HG02588 (cell line): ENCODE measurements at regions not wholly inside any gene's neighbourhood (a gene's known extent, or its start where the extent isn't known, plus 50 kb on each side); places are given as distances from the start of the nearest gene placed in this dataset.

Experiments
- ATAC-seq: cut with Tn5 transposase; IDR thresholded peaks from one replicate; pipeline ENCODE4 v1.9.1; 2021; ENCODE audit warnings: mild to moderate bottlenecking, moderate library complexity; ENCODE audit not compliant: unreplicated experiment

DNA sequence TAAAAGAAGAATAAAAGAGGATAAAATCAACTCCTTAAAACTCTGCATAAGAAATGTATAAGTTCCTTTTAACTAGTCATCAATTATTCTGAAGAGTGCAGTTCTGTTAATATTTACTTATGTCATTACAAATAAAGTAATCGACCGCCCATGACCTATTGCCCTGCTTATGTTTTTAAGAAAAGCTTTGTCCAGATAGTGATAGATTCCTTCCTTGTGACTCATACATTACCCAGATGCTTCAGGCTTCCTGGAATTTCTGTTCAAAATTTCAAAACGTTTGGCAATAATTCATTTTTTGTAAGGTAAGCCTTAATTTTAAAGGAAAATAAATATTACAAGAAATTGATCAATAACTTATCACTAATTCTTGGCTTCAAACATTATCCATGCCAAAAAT lies 918.2 kb upstream of the ADGRL2 start:
- ATAC-seq: no peak

DNA sequence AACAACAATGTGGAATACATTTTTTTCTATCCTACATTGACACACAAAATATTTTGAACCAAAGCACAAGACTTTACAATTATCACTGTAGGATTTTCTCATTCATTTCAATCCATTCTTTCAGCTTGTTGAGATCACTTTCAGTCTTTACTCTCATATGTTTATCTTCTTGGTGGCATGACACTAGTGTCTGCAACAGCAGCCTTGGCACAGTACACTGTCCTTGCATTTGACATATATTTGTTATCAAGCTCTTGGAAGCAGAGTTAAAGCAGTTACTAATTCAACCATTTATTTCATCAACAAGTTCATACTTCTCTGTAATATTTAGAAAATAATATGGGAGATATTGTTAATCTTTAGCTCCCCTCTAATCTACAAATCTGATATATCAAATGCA lies 922.4 kb upstream of the ADGRL2 start:
- no peak for ATAC-seq

DNA sequence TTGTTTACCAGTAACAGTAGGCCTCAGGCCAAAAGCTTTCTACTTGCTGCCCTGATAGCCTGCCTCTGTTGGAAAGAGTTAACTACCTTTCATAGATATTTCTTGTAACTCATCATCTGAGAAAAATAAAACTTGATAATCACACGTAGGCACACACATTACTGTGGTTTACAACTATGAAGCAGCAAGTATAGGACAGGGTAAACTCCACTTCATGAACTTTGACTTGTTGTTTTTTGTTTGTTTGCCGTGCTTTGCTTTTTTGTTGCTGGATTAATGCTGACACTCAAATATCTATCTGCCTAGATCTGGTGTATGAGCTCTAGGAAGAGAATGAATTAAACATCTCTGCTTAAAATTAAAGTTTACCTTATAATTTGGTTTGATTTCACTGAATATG lies 924.7 kb upstream of the ADGRL2 start:
- no peak for ATAC-seq

DNA sequence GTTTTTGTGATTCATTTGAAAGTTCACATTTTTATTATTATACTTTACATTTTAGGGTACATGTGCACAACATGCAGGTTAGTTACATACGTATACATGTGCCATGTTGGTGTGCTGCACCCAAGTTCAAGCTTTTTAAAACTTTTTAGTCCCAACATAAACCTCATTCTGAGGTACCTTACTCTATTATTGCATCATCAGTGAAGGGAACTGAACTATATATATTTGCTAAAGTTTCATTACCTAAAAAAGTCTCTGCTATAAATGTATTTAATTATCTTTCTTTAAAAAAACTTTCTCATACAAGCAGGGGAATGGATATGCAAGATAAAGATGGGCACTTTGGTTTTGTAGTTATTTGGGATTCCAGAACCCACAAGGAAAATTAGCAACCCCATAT lies 931.4 kb upstream of the ADGRL2 start:
- no peak for ATAC-seq

GRCh38 chr1:80847904-80848303 lies 952.8 kb upstream of the ADGRL2 start:
- ATAC-seq: no peak

GRCh38 chr1:80846966-80847365 lies 953.8 kb upstream of the ADGRL2 start:
- ATAC-seq: no peak

DNA sequence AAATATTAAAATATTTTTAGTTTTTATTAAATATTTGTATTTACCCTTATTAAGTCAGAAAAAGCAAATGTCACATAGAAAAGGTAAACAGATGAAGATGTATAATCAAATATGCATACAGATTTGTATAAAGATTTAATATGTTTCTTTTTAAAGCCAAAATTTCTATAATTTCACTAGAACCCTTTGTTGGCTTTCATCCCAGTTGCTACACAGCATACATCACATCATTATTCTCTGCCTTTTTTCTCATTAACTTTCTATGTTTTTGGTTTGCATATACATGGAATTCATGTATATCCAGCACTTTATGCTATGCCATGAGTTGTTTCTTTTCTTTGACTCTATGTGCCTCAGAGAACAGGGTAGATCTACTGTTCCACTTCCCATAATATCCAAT lies 957.9 kb upstream of the ADGRL2 start:
- ATAC-seq: no peak

DNA sequence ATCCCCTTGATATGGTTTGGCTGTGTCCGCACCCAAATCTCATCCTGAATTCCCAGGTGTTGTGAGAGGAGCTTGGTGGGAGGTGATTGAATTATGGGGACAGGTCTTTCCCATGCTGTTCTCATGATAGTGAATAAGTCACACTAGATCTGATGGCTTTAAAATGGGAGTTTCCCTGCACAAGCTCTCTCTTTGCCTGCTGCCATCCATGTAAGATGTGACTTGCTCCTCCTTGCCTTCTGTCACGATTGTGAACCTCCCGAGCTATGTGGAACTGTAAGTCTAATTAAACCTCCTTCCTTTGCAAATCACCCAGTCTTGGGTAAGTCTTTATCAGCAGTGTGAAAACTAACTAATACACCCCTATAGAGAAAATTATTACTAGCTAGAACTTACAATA lies 959.5 kb upstream of the ADGRL2 start:
- no peak for ATAC-seq

DNA sequence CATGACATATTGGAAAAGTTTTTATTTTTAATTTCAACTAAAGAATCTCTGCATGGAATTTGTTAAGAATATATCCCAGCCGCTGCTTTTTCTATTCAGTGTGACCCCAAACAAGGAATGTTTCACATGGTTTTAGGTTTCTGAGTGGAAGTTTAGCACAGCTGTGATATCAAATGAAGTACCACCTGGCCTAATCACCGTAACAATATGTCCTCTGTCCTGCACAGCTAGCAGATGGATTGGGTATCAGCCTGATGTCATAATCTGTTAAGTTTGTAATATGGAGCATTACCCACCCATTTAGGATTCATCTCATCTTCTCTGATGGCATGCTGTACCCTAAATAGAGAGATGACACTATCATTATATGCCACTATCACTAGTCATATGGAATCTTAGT lies 963.7 kb upstream of the ADGRL2 start:
- ATAC-seq: no peak

GRCh38 chr1:80836505-80836904 lies 964.2 kb upstream of the ADGRL2 start:
- ATAC-seq: no peak

GRCh38 chr1:80827666-80828065 lies 973.1 kb upstream of the ADGRL2 start:
- ATAC-seq: no peak

DNA sequence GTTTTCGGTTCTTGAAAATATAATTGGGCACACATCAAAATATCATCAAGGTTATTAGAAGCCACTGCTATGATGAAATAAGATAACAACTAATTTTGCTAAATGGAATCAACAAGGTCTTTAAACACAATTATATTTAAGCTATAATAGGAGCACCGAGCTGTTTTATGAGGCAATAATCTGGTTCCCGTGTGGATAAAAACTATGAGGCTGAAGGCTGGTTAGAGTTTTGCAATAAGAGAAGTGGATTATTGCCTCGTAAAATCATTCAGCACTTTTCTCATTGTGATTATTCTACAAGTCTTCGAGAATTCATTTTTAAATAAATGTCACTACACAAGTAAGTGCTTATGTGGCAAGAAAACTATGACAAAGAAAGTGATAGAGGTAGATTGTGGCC lies 975.7 kb upstream of the ADGRL2 start:
- no peak for ATAC-seq

DNA sequence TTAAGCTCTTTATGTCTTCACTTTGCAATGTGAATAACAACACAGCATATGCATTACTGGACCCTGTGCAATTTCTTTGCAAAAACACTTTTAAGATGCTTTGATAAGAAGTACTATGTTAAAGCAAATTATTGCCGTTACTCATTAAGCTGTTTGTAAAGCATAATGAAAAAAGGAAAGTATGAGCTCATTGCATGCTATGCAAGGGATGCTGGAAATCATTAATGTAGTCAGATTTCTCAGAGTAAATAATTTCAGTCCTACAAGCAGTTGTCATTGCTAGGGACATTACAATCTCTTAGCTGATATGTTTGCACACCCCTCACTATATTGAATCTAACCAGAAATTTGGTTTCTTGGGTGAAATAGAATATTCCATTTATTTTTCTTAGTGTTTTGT lies 982.5 kb upstream of the ADGRL2 start:
- ATAC-seq: no peak

DNA sequence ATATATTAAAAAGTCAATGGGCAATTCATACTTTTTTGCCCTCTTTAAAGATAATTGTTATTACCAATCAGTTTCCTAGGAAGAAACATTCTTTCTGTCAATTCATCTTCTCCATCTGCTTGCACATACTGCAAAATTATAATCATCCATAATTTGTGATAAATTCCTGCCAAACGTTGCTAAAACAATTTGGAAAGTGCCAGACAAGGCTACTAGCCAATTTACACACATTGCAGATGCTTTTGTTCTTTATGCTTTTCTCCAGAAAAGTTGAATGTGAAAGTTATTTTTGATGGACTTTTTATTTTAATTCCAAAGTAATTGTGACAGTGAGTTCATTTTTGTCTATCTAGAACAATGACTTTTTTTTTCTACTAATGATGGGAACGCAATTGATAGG lies 992.8 kb upstream of the ADGRL2 start:
- no peak for ATAC-seq

DNA sequence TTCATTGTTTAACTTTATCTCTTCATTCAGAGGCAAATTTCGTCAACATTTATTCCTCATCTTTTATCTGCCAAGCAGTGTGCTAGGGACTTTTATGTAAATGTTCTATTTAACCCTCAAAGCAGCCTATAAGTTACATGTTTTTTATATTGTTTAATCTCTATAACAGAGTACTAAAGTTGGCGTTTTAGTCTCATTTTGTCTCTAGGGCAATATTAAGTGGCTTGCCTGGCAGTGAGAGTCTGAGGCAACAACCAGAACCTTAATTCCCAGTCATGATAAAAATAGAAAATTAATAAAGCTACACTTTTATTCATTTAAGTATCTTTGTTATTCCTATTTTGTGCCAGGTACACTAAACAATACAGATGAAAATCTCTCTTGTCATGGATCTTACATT lies 994.3 kb upstream of the ADGRL2 start:
- ATAC-seq: no peak

DNA sequence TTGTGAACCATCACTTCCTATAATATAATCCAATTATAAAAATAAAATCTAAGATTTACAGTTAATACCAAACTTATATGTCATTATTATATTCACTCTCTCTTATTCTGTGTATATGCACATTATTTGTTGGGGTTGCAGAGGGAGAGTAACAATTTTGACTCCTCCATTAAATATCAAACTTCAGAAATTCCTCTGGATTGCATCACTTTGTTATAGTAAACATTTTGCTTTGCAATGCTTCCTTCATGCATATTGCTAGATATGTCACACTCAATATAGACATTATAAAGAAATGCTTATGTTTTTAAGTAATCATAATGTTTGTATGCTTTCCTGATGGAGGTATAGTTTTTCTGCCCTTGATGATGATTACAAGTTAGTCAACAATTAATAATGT lies 999.0 kb upstream of the ADGRL2 start:
- ATAC-seq: no peak

- ATAC-seq: no peak
Observed at GRCh38 chr1:80799457-80799856, 1001.3 kb upstream of the ADGRL2 start.

DNA sequence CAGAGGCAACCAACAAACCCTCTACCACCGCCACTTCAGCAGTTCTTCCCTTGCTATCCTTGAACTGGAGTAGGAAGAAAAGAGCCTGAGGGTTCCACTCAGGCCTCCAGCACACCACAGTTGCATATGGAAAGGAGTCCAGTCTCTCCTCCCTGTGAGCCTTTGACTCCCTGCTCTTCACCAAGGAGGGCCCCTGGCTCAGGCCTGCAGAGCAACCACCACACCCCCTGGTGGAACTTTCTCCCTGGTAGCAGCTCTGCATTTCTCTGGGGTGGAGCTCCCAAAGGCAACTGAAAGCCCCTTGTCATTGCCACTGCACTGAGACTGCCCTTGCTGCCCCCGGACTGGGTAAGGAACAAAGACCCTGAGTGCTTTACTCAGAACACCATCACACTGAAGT lies 1021.5 kb upstream of the ADGRL2 start:
- ATAC-seq: no peak

DNA sequence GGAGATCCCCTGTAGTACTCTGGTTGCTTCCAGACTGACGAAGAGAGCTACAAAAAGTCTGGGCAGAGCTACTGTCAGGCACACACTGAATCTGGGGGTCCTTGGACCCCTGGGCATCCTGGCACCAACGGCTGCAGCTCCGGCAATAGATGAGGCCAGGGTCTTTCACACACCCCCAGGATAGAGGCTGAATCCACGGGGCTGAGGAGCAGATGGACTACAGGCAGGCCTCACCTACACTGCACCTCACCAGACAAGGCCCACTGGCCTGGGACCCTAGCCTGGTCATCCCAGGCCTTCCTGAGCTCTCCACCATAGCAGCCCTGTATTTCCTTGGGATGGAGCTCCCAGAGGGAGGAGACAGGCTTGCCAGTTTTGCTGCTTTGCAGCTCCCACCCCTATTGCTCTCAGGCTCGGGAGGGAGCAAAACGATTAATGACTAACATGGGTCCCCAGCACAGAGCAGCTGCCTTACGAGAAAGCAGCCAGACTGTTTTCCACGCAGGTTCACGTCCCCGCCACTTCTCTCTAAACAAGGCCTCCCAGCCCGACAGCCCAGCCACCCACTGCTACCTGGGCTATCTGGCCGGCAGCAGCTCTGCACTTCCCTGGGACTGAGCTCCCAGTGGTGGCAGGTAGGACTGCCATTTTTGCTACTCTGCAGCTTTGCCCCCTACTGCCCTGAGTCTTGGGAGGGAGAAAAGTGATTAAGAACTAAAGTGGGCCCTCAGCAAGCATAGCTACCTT lies 1022.5 kb upstream of the ADGRL2 start:
- no peak for ATAC-seq

GRCh38 chr1:80776266-80776665 lies 1024.5 kb upstream of the ADGRL2 start:
- ATAC-seq: no peak

DNA sequence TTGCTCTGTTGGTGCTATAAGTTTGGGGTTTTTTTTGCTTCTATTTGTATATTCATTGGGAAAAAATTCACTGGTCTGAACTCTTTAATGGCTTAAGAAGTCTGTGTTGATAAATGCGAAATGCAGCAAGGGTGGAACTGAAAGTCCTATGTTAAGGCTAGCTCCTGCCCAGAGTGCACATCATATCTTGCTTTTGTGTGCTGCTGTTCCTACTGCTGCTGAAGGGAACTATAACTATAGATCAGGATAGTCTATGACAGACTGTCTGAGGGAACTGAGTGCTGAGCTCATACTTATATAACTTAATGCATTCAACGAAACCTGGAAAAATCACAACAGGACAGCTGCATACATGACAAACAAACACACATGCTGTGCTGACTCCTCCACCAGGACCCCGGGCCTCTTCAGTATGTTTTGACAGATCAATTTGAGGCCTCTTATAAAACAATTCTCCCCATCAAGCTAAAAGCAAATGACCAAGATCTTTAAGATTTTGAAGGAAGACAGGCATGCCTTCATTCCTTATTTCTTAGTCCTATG lies 1031.5 kb upstream of the ADGRL2 start:
- ATAC-seq: no peak

- no peak for ATAC-seq
Observed at GRCh38 chr1:80767711-80768110, 1033.0 kb upstream of the ADGRL2 start.

GRCh38 chr1:80759354-80759753 lies 1041.4 kb upstream of the ADGRL2 start:
- no peak for ATAC-seq
